Mesothelial cell of epicardium (in vitro differentiated cells): ENCODE measurements at regions not wholly inside any gene's neighbourhood (a gene's known extent, or its start where the extent isn't known, plus 50 kb on each side); places are given as distances from the start of the nearest gene placed in this dataset.

Experiments
- DNase-seq, 2 experiments: peaks; one replicate each; pipeline ENCODE4 v3.0.0; 2021; ENCODE audit warnings: low spot score in 2 of 2; ENCODE audit not compliant: unreplicated experiment in 2 of 2
- H3K27ac Mint-ChIP-seq: 2 replicates; pipeline ENCODE4 v1.8.0; 2021; ENCODE audit warnings: mixed read lengths
- H3K27me3 Mint-ChIP-seq: 2 replicates; pipeline ENCODE4 v1.8.0; 2021; ENCODE audit warnings: low read depth, mixed read lengths
- H3K36me3 Mint-ChIP-seq: 2 replicates; pipeline ENCODE4 v1.8.0; 2021; ENCODE audit warnings: mixed read lengths
- H3K4me1 Mint-ChIP-seq: 2 replicates; pipeline ENCODE4 v1.8.0; 2021; ENCODE audit warnings: mixed read lengths
- H3K4me3 Mint-ChIP-seq: 2 replicates; pipeline ENCODE4 v1.8.0; 2021; ENCODE audit warnings: mild to moderate bottlenecking, moderate library complexity, mixed read lengths
- H3K9me3 Mint-ChIP-seq: 2 replicates; pipeline ENCODE4 v1.8.0; 2021; ENCODE audit warnings: mixed read lengths
- TF ChIP-seq, protein P1 (sequence below): fragments of 200-600 bp; sonication (generic); IDR thresholded peaks from one replicate; pipeline ENCODE4 v1.5.0; 2021; ENCODE audit warnings: antibody characterized with exemption; ENCODE audit not compliant: unreplicated experiment

DNA sequence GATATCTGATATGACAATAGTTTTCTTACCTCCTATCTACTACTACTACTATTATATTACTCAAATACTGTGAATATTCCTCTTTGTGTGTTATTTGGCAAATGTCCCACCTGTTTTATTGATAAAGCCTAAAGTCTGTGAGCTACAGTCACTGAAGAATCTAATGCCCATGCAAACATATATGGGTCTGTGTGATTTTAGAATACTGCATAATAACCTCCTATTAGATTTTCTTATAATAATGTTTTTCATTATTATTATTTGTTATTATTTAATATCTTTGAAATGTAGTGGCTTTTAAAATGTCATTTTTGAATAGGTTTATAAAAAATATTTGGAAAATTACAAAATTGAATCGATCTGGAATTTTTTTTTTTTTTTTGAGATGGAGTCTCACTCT is 1330.8 kb upstream of the MIR17HG start:
- peaks cover 10% of the 10 kb centered on the region for H3K9me3 Mint-ChIP-seq
- H3K4me3 Mint-ChIP-seq, result no peak overlapping the region

DNA sequence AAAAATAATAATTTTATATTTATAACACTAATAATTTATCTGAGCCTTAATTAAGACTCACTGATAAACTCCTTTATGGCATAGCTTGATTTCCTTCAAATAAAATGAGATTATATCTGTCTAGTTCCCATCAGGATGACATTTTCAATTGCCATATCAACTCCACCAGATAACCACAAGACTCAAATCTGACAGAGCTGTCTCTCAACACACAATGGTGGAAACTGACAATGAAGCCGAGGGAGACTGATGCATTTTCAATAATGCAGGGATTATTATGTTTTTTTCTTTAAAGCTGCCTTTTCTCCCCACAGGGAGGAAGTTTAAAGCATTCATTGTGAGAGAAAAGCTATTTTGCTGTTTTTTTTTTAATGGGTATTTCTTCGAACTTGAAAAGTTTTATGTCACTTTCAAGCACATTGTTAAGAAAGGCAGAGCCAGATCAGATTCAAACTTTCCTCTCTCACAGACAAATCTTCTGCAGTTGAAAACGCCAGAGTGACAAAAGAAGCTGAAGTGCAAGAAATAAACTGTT is 1326.9 kb upstream of the MIR17HG start:
- no peak overlapping the region for H3K4me3 Mint-ChIP-seq
- TF ChIP-seq, protein P1, sequence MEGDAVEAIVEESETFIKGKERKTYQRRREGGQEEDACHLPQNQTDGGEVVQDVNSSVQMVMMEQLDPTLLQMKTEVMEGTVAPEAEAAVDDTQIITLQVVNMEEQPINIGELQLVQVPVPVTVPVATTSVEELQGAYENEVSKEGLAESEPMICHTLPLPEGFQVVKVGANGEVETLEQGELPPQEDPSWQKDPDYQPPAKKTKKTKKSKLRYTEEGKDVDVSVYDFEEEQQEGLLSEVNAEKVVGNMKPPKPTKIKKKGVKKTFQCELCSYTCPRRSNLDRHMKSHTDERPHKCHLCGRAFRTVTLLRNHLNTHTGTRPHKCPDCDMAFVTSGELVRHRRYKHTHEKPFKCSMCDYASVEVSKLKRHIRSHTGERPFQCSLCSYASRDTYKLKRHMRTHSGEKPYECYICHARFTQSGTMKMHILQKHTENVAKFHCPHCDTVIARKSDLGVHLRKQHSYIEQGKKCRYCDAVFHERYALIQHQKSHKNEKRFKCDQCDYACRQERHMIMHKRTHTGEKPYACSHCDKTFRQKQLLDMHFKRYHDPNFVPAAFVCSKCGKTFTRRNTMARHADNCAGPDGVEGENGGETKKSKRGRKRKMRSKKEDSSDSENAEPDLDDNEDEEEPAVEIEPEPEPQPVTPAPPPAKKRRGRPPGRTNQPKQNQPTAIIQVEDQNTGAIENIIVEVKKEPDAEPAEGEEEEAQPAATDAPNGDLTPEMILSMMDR, result no peak
- H3K27me3 Mint-ChIP-seq, result no peaks in the 10 kb centered on the region
- H3K36me3 Mint-ChIP-seq, result no peaks in the 10 kb centered on the region
- no peak overlapping the region for H3K27ac Mint-ChIP-seq
- no peaks in the 10 kb centered on the region for H3K9me3 Mint-ChIP-seq
- DNase-seq, result no peak
- H3K4me1 Mint-ChIP-seq, result no peaks in the 10 kb centered on the region

More for the DNA sequence above, 1330.8 kb upstream of the MIR17HG start:
- TF ChIP-seq, protein P1, result no peak
- no peak for DNase-seq
- H3K4me1 Mint-ChIP-seq, result no peaks in the 10 kb centered on the region
- H3K27me3 Mint-ChIP-seq, result no peaks in the 10 kb centered on the region
- no peaks in the 10 kb centered on the region for H3K36me3 Mint-ChIP-seq
- no peak overlapping the region for H3K27ac Mint-ChIP-seq

DNA sequence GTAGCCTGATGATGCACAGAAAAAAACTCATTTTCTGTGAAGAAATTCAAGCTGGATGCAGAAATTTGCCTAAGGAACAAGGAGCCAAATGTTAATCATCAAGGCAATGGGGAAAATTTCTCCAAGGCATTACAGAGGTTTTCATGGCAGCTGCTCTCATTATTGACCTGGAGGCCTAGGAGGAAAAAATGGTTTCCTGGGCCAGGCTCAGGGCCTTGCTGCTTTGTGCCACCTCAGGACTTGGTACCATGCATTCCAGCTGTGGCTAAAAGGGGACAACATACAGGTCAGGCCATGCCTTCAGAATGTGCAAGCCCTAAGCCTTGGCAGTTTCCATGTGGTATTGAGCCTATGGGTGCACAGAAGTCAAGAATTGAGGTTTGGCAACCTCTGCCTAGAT is 1320.1 kb upstream of the MIR17HG start:
- peaks cover 1% of the 10 kb centered on the region for H3K36me3 Mint-ChIP-seq

DNA sequence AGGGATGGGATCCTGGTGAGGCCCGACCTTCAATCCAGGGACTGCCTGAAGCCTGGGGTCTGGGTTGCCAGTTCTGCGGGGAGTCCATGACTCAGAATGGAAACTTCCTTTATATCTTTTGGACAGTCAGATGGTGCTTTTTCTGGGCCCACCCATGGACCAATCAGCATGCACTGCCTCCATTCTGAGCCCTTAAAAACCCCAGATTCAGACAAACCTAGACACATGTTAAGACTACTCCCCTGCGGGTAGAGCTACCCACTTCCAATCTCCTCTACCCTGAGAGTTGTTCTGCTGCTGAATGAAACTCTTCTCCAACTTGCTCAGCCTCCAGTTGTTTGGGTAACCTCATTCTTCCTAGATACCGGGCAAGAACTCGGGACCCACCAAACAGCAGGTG is 1315.2 kb upstream of the MIR17HG start:
- no peaks in the 10 kb centered on the region for H3K4me1 Mint-ChIP-seq
- TF ChIP-seq, protein P1, result no peak
- H3K9me3 Mint-ChIP-seq, result peaks cover 25% of the 10 kb centered on the region
- no peak overlapping the region for H3K27ac Mint-ChIP-seq
- no peaks in the 10 kb centered on the region for H3K27me3 Mint-ChIP-seq
- H3K36me3 Mint-ChIP-seq, result no peaks in the 10 kb centered on the region
- H3K4me3 Mint-ChIP-seq, result no peak overlapping the region
- DNase-seq, result no peak

More for the DNA sequence above, 1320.1 kb upstream of the MIR17HG start:
- no peak overlapping the region for H3K4me3 Mint-ChIP-seq
- DNase-seq, result no peak
- no peak overlapping the region for H3K27ac Mint-ChIP-seq
- H3K27me3 Mint-ChIP-seq, result no peaks in the 10 kb centered on the region
- TF ChIP-seq, protein P1, result no peak
- peaks cover 37% of the 10 kb centered on the region for H3K9me3 Mint-ChIP-seq
- H3K4me1 Mint-ChIP-seq, result no peaks in the 10 kb centered on the region

DNA sequence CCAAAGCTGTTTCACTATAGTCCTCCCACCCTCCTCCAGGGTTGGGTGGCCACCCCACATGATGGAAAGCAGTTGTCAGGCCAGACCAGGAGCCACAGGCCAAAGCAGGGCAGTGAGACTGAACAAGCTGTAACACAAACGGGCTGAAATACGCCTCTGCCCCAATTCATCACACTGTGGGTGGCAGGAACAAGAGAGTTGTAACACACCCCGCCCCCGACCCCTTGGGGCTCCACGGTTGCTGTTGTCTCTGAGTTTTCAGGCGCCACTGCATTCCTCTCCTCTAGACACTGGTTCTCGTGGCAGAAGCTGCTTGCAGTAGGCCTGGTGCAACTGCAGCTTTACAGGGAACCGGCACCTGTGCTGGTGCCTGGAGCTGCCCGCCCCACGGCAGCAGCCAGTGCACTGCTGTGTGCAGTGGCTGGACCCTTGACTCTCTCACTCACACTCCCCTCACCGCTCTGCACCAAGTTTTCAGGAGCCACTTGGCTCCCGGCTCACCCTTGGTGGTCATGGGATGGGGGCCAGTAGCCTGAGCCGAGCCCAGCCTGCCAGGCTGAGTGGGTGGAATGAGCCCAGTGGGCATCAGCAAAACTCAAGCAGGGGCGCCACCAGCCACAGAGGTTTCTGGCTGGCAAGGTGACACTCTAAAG is 1314.5 kb upstream of the MIR17HG start:
- TF ChIP-seq, protein P1, result no peak
- no peaks in the 10 kb centered on the region for H3K4me1 Mint-ChIP-seq
- H3K27ac Mint-ChIP-seq, result no peak overlapping the region
- H3K4me3 Mint-ChIP-seq, result no peak overlapping the region
- H3K9me3 Mint-ChIP-seq, result peaks cover 25% of the 10 kb centered on the region
- H3K27me3 Mint-ChIP-seq, result no peaks in the 10 kb centered on the region
- no peaks in the 10 kb centered on the region for H3K36me3 Mint-ChIP-seq
- DNase-seq, result no peak
